Brain microvascular endothelial cell (primary cell): ENCODE measurements at regions not wholly inside any gene's neighbourhood (a gene's known extent, or its start where the extent isn't known, plus 50 kb on each side); places are given as distances from the start of the nearest gene placed in this dataset.
A peak's percentile ranks its signal among the peaks of the same experiment; 100 is the strongest.

Experiments used
- DNase-seq: peaks from one replicate; pipeline ENCODE4 v3.0.0-alpha.2; 2020
- H3K27ac ChIP-seq: fragments of 250-450 bp; sonication (Bioruptor Pico); 2 replicates; pipeline ENCODE4 v1.5.1; 2020; ENCODE audit warnings: mild to moderate bottlenecking, moderate library complexity
- H3K27me3 ChIP-seq: fragments of 250-450 bp; sonication (Bioruptor Pico); replicated peaks from 2 replicates; pipeline ENCODE4 v1.5.1; 2020; ENCODE audit warnings: mild to moderate bottlenecking
- H3K36me3 ChIP-seq: fragments of 250-450 bp; sonication (Bioruptor Pico); replicated peaks from 2 replicates; pipeline ENCODE4 v1.5.1; 2020; ENCODE audit warnings: mild to moderate bottlenecking
- H3K4me3 ChIP-seq: 2 replicates; pipeline ENCODE4 v1.5.1; 2011; ENCODE audit warnings: low read depth, mild to moderate bottlenecking, control low read depth, low read length, moderate library complexity
- in situ Hi-C: cut with HindIII; loops from 2 replicates; pipeline ENCODE4 v1.10.0; 2017; ENCODE audit warnings: low sequenced_read_pairs, low pct_ligation_motif_present
- TF ChIP-seq, protein P1 (sequence below): IDR thresholded peaks from 2 replicates; pipeline ENCODE4 v1.5.1; 2011; ENCODE audit warnings: low read depth, mild to moderate bottlenecking, moderate library complexity, low read length, control low read depth, inconsistent platforms; ENCODE audit errors: missing control alignments

DNA sequence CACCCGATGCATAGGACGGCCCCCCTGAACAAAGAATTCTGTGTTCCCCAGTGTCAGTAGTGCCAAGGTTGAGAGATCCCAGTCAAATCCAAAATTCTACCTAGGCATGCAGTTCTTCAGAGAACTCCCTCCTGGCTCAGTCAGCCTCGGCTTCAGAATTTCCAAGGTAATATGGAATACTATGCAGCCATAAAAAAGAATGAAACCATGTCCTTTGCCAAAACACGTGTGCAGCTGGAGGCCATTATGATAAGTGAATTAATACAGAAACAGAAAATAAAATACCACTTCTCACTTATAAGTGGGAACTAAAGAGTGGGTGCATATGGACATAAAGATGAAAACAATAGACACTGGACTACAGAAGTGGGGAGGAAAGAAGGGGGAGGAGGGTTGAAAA is 87.1 kb upstream of the TRIO start:
- Histone ChIP-seq H3K36me3 (no peaks in the 10 kb centered on the region), H3K27me3 (no peaks in the 10 kb centered on the region), H3K4me3 (no peak overlapping the region), H3K27ac (no peak overlapping the region)
- no peak for DNase-seq
- in situ Hi-C loops, result no loop called here
- TF ChIP-seq, protein P1, sequence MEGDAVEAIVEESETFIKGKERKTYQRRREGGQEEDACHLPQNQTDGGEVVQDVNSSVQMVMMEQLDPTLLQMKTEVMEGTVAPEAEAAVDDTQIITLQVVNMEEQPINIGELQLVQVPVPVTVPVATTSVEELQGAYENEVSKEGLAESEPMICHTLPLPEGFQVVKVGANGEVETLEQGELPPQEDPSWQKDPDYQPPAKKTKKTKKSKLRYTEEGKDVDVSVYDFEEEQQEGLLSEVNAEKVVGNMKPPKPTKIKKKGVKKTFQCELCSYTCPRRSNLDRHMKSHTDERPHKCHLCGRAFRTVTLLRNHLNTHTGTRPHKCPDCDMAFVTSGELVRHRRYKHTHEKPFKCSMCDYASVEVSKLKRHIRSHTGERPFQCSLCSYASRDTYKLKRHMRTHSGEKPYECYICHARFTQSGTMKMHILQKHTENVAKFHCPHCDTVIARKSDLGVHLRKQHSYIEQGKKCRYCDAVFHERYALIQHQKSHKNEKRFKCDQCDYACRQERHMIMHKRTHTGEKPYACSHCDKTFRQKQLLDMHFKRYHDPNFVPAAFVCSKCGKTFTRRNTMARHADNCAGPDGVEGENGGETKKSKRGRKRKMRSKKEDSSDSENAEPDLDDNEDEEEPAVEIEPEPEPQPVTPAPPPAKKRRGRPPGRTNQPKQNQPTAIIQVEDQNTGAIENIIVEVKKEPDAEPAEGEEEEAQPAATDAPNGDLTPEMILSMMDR, result no peak

DNA sequence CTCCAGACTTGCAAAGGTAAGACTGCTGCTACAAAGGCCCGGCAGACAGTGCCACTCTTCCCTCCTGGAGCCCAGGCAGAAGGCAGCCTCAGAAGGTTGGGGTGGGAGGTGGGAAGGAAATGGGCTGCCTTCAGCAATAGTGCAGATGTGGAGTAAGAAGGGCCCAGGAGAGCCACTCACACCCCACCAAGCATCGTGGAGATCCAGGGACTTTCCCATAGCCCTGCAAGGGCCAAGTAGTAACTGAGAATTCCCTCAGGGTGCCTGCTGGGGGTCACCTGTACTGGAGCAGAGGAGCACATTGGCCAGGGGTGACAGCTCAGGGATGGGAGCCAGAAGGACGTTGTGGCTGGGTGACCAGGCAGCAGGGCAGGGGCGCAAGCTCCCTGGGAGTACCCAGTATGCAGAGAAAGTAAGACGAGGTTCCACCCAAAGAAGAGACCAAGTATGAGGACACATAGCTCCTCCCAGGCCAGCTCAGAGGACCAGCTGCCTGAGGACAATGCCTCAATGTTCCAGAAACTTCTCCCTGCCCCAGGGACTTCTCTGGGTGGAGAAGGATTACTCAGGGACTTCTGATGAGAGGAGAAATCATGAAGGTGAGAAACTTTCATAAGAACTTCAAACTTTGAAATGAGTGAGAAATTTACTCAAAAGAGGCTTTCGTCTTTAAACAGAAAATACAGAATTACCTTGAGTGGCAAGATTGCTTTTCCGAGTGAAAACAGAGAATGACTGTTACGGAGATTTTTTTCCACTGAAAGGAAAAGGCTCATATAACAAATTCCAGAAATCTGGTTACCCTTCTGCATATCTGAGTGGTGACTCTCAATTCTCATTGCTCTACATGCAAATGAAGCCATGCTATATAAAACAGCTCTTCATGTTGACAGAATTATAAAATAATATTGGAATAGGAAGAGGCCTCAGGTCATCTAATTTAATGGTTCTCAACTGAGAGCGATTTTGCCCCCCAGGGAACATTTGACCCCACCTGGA is 87.9 kb upstream of the TRIO start:
- peak overlapping the region; percentile 4 for H3K27ac ChIP-seq
- in situ Hi-C loops, result no loop called here
- H3K36me3 ChIP-seq, result no peaks in the 10 kb centered on the region
- TF ChIP-seq, protein P1, result no peak
- H3K27me3 ChIP-seq, result no peaks in the 10 kb centered on the region
- H3K4me3 ChIP-seq, result no peak overlapping the region
- DNase-seq, result no peak

DNA sequence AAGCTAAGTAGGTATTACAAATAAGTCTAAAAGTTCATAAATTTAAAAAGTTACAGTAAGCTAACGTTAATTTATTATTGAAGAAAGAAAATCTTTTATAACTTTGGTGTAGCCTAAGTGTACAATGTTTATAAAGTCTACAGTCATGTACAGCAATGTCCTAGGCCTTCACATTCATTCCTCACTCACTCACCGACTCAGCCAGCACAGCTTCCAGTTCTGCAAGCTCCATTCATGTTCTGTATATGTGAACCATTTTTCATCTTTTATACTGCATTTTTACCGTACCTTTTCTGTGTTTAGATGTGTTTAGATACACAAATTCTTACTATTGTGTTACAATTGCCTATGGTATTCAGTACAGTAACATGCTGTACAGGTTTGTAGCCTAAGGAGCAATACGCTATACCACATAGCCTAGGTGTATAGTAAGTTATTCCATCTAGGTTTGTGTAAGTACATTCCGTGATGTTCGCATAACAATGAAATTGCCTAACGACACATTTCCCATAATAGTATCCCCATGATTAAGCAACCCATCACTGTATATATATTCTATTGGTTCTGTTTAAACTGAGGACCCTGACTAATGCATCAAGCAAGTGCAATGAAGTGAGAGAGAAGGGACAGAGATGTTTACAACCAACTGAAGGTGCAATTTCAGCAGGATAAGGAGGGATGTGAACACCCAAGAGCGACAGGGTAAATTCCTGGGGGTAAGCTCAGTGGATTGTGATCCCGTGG is 88.9 kb upstream of the TRIO start:
- TF ChIP-seq, protein P1, result no peak
- Histone ChIP-seq H3K27ac (no peak overlapping the region), H3K4me3 (no peak overlapping the region), H3K36me3 (no peaks in the 10 kb centered on the region), H3K27me3 (no peaks in the 10 kb centered on the region)
- no peak for DNase-seq
- in situ Hi-C loops, result no loop called here

- no peaks in the 10 kb centered on the region for H3K27me3 ChIP-seq
- in situ Hi-C loops, result no loop called here
- no peaks in the 10 kb centered on the region for H3K36me3 ChIP-seq
- TF ChIP-seq, protein P1, result no peak
- H3K4me3 ChIP-seq, result no peak overlapping the region
- DNase-seq, result no peak
- no peak overlapping the region for H3K27ac ChIP-seq
These were observed 92.3 kb upstream of the TRIO start for GRCh38 chr5:14050821-14051220.

- no peak overlapping the region for H3K27ac ChIP-seq
- H3K27me3 ChIP-seq, result no peaks in the 10 kb centered on the region
- no peak for DNase-seq
- TF ChIP-seq, protein P1, result no peak
- H3K36me3 ChIP-seq, result no peaks in the 10 kb centered on the region
- no peak overlapping the region for H3K4me3 ChIP-seq
- in situ Hi-C loops, result no loop called here
These were observed 94.7 kb upstream of the TRIO start for GRCh38 chr5:14048434-14048833.
